Fibroblast of lung (primary cell): ENCODE measurements at regions not wholly inside any gene's neighbourhood (a gene's known extent, or its start where the extent isn't known, plus 50 kb on each side); places are given as distances from the start of the nearest gene placed in this dataset.

Source experiments
- EZH2 ChIP-seq: IDR thresholded peaks from 2 replicates; pipeline ENCODE4 v1.5.1; 2012; ENCODE audit warnings: low read length, control low read depth, mild to moderate bottlenecking; ENCODE audit errors: missing control alignments
- TF ChIP-seq, protein P1 (sequence below), 2 donors: IDR thresholded peaks in 1 of 2; conservative IDR thresholded peaks in 1 of 2; 1 replicate in 1 of 2; 2 replicates in 1 of 2; pipeline ENCODE4 v1.5.1; 2011 to 2012; ENCODE audit warnings: low read length in 2 of 2, control low read depth in 1 of 2, inconsistent platforms in 1 of 2, low read depth in 1 of 2, mild to moderate bottlenecking in 1 of 2

- TF ChIP-seq, protein P1, sequence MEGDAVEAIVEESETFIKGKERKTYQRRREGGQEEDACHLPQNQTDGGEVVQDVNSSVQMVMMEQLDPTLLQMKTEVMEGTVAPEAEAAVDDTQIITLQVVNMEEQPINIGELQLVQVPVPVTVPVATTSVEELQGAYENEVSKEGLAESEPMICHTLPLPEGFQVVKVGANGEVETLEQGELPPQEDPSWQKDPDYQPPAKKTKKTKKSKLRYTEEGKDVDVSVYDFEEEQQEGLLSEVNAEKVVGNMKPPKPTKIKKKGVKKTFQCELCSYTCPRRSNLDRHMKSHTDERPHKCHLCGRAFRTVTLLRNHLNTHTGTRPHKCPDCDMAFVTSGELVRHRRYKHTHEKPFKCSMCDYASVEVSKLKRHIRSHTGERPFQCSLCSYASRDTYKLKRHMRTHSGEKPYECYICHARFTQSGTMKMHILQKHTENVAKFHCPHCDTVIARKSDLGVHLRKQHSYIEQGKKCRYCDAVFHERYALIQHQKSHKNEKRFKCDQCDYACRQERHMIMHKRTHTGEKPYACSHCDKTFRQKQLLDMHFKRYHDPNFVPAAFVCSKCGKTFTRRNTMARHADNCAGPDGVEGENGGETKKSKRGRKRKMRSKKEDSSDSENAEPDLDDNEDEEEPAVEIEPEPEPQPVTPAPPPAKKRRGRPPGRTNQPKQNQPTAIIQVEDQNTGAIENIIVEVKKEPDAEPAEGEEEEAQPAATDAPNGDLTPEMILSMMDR (conservative IDR thresholded peaks at IDR 0.05 in 1 of 2, IDR thresholded peaks at IDR 0.05 in 1 of 2; ENCODE audit: low read depth in 1 of 2, low read length in 2 of 2): no peak
- no peak for TF ChIP-seq EZH2
These were observed 562.2 kb upstream of the IMPG1 start for GRCh38 chr6:76634695-76635094.
